ENCODE measurements at regions not wholly inside any gene's neighbourhood (a gene's known extent, or its start where the extent isn't known, plus 50 kb on each side); places are given as distances from the start of the nearest gene placed in this dataset.

GRCh38 chr2:82596581-82596980 is 1862.5 kb downstream of the SUCLG1 start:
- in situ Hi-C loops (cut with MboI), result no loop called here
- WGBS, 2 experiments (ENCODE audit: low coverage in 1 of 2, low lambda C conversion rate in 2 of 2, missing lambda C conversion rate in 2 of 2), result 6 to 11% methylated on average over 1 of the region's 1 CpG
- Histone ChIP-seq H2AFZ (no peak overlapping the region), H3K9me2 (ENCODE audit: insufficient read depth) (no peaks in the 10 kb centered on the region), H3K4me1 (ENCODE audit: insufficient read depth) (no peaks in the 10 kb centered on the region), H3K27ac (no peak overlapping the region), H3K79me2 (ENCODE audit: insufficient read depth) (no peaks in the 10 kb centered on the region), H4K20me1 (ENCODE audit: insufficient read depth) (no peaks in the 10 kb centered on the region), H3K9me3 (ENCODE audit: low read depth) (no peaks in the 10 kb centered on the region), H3K4me2 (ENCODE audit: unreplicated experiment) (no peak overlapping the region), H3F3A (ENCODE audit: insufficient read depth) (no peaks in the 10 kb centered on the region), H3K27me3 (replicated peaks; ENCODE audit: insufficient read depth) (no peaks in the 10 kb centered on the region), H3K36me3 (ENCODE audit: low read depth) (no peaks in the 10 kb centered on the region), H3K4me3 (no peak overlapping the region), H3K9ac (no peak overlapping the region)
- TF ChIP-seq EZH2phosphoT487 (IDR thresholded peaks at IDR 0.05; ENCODE audit: insufficient read depth, low read depth), result no peak
- no peak for TF ChIP-seq EZH2 (IDR thresholded peaks at IDR 0.05; ENCODE audit: insufficient read depth, poor library complexity, severe bottlenecking)
- DNase-seq, result no peak

DNA sequence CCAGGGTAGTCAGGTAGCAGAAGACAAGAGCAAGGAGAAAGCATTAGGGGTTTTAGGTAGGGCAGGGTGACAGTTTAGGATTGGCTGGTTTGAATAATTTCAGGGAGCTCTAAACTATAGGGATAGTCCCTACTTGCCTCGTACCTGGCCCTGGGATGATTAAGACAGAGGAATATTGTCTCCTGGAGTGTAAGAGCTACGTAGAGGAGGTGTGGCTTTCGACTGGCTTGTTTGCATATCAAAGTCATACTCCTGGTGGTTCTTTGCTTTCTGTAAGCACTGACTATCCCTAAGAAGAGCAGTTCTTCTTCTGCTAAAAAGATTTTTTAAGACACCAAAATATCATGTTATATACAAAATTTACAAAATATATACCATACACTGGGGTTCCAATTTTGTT is 1867.4 kb downstream of the SUCLG1 start:
- Histone ChIP-seq H4K20me1 (ENCODE audit: insufficient read depth) (no peaks in the 10 kb centered on the region), H2AFZ (no peak overlapping the region), H3K4me1 (ENCODE audit: insufficient read depth) (no peaks in the 10 kb centered on the region), H3K27ac (no peak overlapping the region), H3K9ac (no peak overlapping the region), H3K4me2 (ENCODE audit: unreplicated experiment) (no peak overlapping the region), H3K4me3 (no peak overlapping the region), H3K9me3 (ENCODE audit: low read depth) (no peaks in the 10 kb centered on the region), H3K9me2 (ENCODE audit: insufficient read depth) (no peaks in the 10 kb centered on the region), H3K27me3 (replicated peaks; ENCODE audit: insufficient read depth) (no peaks in the 10 kb centered on the region), H3K79me2 (ENCODE audit: insufficient read depth) (no peaks in the 10 kb centered on the region), H3K36me3 (ENCODE audit: low read depth) (no peaks in the 10 kb centered on the region), H3F3A (ENCODE audit: insufficient read depth) (no peaks in the 10 kb centered on the region)
- no peak for TF ChIP-seq EZH2phosphoT487 (IDR thresholded peaks at IDR 0.05; ENCODE audit: insufficient read depth, low read depth)
- TF ChIP-seq EZH2 (IDR thresholded peaks at IDR 0.05; ENCODE audit: insufficient read depth, poor library complexity, severe bottlenecking), result no peak
- 4 to 5% methylated on average over 3 of the region's 3 CpGs for WGBS, 2 experiments (ENCODE audit: low coverage in 1 of 2, low lambda C conversion rate in 2 of 2, missing lambda C conversion rate in 2 of 2)
- no peak for DNase-seq
- in situ Hi-C loops (cut with MboI), result no loop called here

DNA sequence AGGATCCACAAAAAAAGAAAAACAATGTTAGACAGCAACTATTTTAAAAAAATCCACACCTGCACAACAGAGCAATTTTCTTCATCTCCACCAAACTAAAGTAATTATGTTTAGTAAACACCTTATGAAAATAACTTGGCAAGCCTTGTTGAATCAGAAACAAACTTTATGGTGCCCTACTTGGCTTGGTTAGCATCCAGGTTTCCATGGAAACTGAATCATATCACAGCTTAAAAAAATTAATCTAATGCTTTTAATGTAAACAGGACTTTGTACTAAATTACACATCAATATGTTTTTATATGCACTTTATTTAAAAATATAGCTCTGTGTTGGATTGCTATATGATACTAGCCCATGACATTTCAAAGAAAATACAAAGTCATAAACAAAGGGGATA is 1882.4 kb downstream of the SUCLG1 start:
- no peak overlapping the region for H3K4me2 ChIP-seq (ENCODE audit: unreplicated experiment)
- no peak overlapping the region for H2AFZ ChIP-seq
- no peak overlapping the region for H3K27ac ChIP-seq
- no peaks in the 10 kb centered on the region for H3K9me3 ChIP-seq (ENCODE audit: low read depth)
- no peaks in the 10 kb centered on the region for H3K27me3 ChIP-seq (replicated peaks; ENCODE audit: insufficient read depth)
- H3F3A ChIP-seq (ENCODE audit: insufficient read depth), result no peaks in the 10 kb centered on the region
- no peaks in the 10 kb centered on the region for H3K9me2 ChIP-seq (ENCODE audit: insufficient read depth)
- H3K36me3 ChIP-seq (ENCODE audit: low read depth), result no peaks in the 10 kb centered on the region
- no peak overlapping the region for H3K4me3 ChIP-seq
- no peaks in the 10 kb centered on the region for H3K79me2 ChIP-seq (ENCODE audit: insufficient read depth)
- no peak for TF ChIP-seq EZH2phosphoT487 (IDR thresholded peaks at IDR 0.05; ENCODE audit: insufficient read depth, low read depth)
- no peak for TF ChIP-seq EZH2 (IDR thresholded peaks at IDR 0.05; ENCODE audit: insufficient read depth, poor library complexity, severe bottlenecking)
- H3K9ac ChIP-seq, result no peak overlapping the region
- H3K4me1 ChIP-seq (ENCODE audit: insufficient read depth), result no peaks in the 10 kb centered on the region
- no peak for DNase-seq
- H4K20me1 ChIP-seq (ENCODE audit: insufficient read depth), result no peaks in the 10 kb centered on the region
- in situ Hi-C loops (cut with MboI), result no loop called here

- Histone ChIP-seq H3K4me2 (ENCODE audit: unreplicated experiment) (no peak overlapping the region), H2AFZ (no peak overlapping the region), H3K9me3 (ENCODE audit: low read depth) (no peaks in the 10 kb centered on the region), H3K4me3 (no peak overlapping the region), H3F3A (ENCODE audit: insufficient read depth) (no peaks in the 10 kb centered on the region), H3K27me3 (replicated peaks; ENCODE audit: insufficient read depth) (no peaks in the 10 kb centered on the region), H4K20me1 (ENCODE audit: insufficient read depth) (no peaks in the 10 kb centered on the region), H3K9me2 (ENCODE audit: insufficient read depth) (no peaks in the 10 kb centered on the region), H3K27ac (no peak overlapping the region), H3K79me2 (ENCODE audit: insufficient read depth) (no peaks in the 10 kb centered on the region), H3K9ac (no peak overlapping the region), H3K36me3 (ENCODE audit: low read depth) (no peaks in the 10 kb centered on the region), H3K4me1 (ENCODE audit: insufficient read depth) (no peaks in the 10 kb centered on the region)
- in situ Hi-C loops (cut with MboI), result no loop called here
- DNase-seq, result no peak
- WGBS, 2 experiments (ENCODE audit: low coverage in 1 of 2, low lambda C conversion rate in 2 of 2, missing lambda C conversion rate in 2 of 2), result 20 to 28% methylated on average over 3 of the region's 3 CpGs
- TF ChIP-seq EZH2phosphoT487 (IDR thresholded peaks at IDR 0.05; ENCODE audit: insufficient read depth, low read depth), result no peak
- no peak for TF ChIP-seq EZH2 (IDR thresholded peaks at IDR 0.05; ENCODE audit: insufficient read depth, poor library complexity, severe bottlenecking)
These were observed 1919.8 kb downstream of the SUCLG1 start for GRCh38 chr2:82539280-82539621.

DNA sequence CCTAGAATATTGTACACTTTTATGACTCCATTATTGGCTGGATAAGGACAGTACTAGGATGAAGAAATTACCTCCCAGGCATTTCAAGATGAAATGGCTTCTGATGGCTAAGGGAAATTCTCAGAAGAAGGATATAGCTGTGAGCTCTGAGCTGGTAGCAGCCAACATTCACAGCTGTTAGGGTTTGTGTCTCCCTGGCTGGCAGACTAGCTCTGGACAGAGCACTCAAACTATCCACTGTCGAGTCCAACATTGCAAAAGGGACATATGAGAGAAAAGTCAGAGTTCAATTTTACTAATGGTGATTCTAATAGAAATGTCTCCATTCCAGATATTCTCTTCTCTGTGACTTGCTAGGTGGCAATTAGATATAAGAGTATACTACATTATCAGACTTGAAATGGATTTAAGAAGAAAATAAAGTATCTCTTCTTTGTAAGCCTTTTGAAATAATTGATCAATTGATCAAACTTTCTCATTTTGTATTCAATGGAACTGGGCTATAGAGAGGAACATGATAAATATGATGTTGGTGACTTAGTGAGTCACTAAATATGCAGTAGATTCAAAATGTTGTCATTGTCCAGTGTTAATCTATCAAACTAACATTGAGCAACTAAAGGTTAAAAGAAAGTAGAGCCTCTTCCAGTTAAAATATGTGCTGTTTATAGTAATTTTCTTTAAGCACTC is 1920.3 kb downstream of the SUCLG1 start:
- H3K9me2 ChIP-seq (ENCODE audit: insufficient read depth), result no peaks in the 10 kb centered on the region
- 0 to 4% methylated on average over 1 of the region's 1 CpG for WGBS, 2 experiments (ENCODE audit: low coverage in 1 of 2, low lambda C conversion rate in 2 of 2, missing lambda C conversion rate in 2 of 2)

More for the DNA sequence above, 1920.3 kb downstream of the SUCLG1 start:
- H3K79me2 ChIP-seq (ENCODE audit: insufficient read depth), result no peaks in the 10 kb centered on the region
- H3K4me1 ChIP-seq (ENCODE audit: insufficient read depth), result no peaks in the 10 kb centered on the region
- H4K20me1 ChIP-seq (ENCODE audit: insufficient read depth), result no peaks in the 10 kb centered on the region
- no peak overlapping the region for H3K4me3 ChIP-seq
- no peak for TF ChIP-seq EZH2phosphoT487 (IDR thresholded peaks at IDR 0.05; ENCODE audit: insufficient read depth, low read depth)
- no peak for TF ChIP-seq EZH2 (IDR thresholded peaks at IDR 0.05; ENCODE audit: insufficient read depth, poor library complexity, severe bottlenecking)
- in situ Hi-C loops (cut with MboI), result no loop called here
- DNase-seq, result no peak
- no peak overlapping the region for H3K4me2 ChIP-seq (ENCODE audit: unreplicated experiment)
- no peaks in the 10 kb centered on the region for H3K9me3 ChIP-seq (ENCODE audit: low read depth)
- H3K27ac ChIP-seq, result no peak overlapping the region
- no peaks in the 10 kb centered on the region for H3F3A ChIP-seq (ENCODE audit: insufficient read depth)
- no peak overlapping the region for H3K9ac ChIP-seq
- no peak overlapping the region for H2AFZ ChIP-seq
- H3K36me3 ChIP-seq (ENCODE audit: low read depth), result no peaks in the 10 kb centered on the region
- no peaks in the 10 kb centered on the region for H3K27me3 ChIP-seq (replicated peaks; ENCODE audit: insufficient read depth)

Data from GM23248 (cell line).